Activated naive CD4-positive, alpha-beta T cell treated with anti-CD3 and anti-CD28 coated beads for 36 hours (primary cell): ENCODE measurements at regions not wholly inside any gene's neighbourhood (a gene's known extent, or its start where the extent isn't known, plus 50 kb on each side); places are given as distances from the start of the nearest gene placed in this dataset.
"Not testable (repeated sequence)": the region's sequence is repeated elsewhere in the genome, so short reads cannot be mapped to it uniquely, and the experiment has no call there.

Experiments
- CTCF ChIA-PET: fragments of 350-600 bp; sonication (Branson Sonifier 250); formaldehyde crosslinking; loops from one replicate; lab custom pipeline; 2021; ENCODE audit warnings: antibody characterized with exemption; lab: Charles Lee
- DNase-seq: peaks from one replicate; pipeline ENCODE4 v3.0.0-alpha.2; 2020
- H3K27ac Mint-ChIP-seq: one replicate; pipeline ENCODE4 v1.8.0; 2021; ENCODE audit warnings: mild to moderate bottlenecking, mixed read lengths
- H3K27me3 Mint-ChIP-seq: one replicate; pipeline ENCODE4 v1.8.0; 2021; ENCODE audit warnings: low read depth, mixed read lengths
- H3K36me3 Mint-ChIP-seq: one replicate; pipeline ENCODE4 v1.8.0; 2021; ENCODE audit warnings: low read depth, mixed read lengths
- H3K4me1 Mint-ChIP-seq: one replicate; pipeline ENCODE4 v1.8.0; 2021; ENCODE audit warnings: low read depth, mixed read lengths
- H3K4me3 Mint-ChIP-seq: one replicate; pipeline ENCODE4 v1.8.0; 2021; ENCODE audit warnings: mild to moderate bottlenecking, moderate library complexity, mixed read lengths
- H3K9me3 Mint-ChIP-seq: one replicate; pipeline ENCODE4 v1.8.0; 2021; ENCODE audit warnings: mixed read lengths
- intact Hi-C: fragments of 100-400 bp; cut with micrococcal nuclease; formaldehyde crosslinking; loops from one replicate; pipeline ENCODE4 v1.15.1; 2023

- H3K4me3 Mint-ChIP-seq, result no peak overlapping the region
- H3K36me3 Mint-ChIP-seq, result no peaks in the 10 kb centered on the region
- peaks cover 2% of the 10 kb centered on the region for H3K27me3 Mint-ChIP-seq
- CTCF ChIA-PET, result interaction anchor here (0.7 kb wide), 1 partner anchor 27 kb away, joined by 4 read pairs; no protein-coding TSS in a partner anchor
- no peaks in the 10 kb centered on the region for H3K4me1 Mint-ChIP-seq
- no peak for DNase-seq
- intact Hi-C loops, result no loop called here
- H3K9me3 Mint-ChIP-seq, result peaks cover 4% of the 10 kb centered on the region
- no peak overlapping the region for H3K27ac Mint-ChIP-seq
Observed at GRCh38 chr2:126228531-126228930, 427.4 kb upstream of the GYPC start.

- no peak overlapping the region for H3K27ac Mint-ChIP-seq
- CTCF ChIA-PET, result no interaction called here
- no peak for DNase-seq
- no peak overlapping the region for H3K4me3 Mint-ChIP-seq
- peaks cover 5% of the 10 kb centered on the region for H3K27me3 Mint-ChIP-seq
- no peaks in the 10 kb centered on the region for H3K36me3 Mint-ChIP-seq
- intact Hi-C loops, result no loop called here
- no peaks in the 10 kb centered on the region for H3K4me1 Mint-ChIP-seq
- H3K9me3 Mint-ChIP-seq, result no peaks in the 10 kb centered on the region
Observed at GRCh38 chr2:126238251-126238650, 417.7 kb upstream of the GYPC start.

GRCh38 chr2:126239320-126239955, 416.5 kb upstream of the GYPC start:
- Mint-ChIP-seq H3K4me1 (no peaks in the 10 kb centered on the region), H3K36me3 (no peaks in the 10 kb centered on the region), H3K4me3 (no peak overlapping the region), H3K9me3 (no peaks in the 10 kb centered on the region), H3K27me3 (peaks cover 5% of the 10 kb centered on the region), H3K27ac (no peak overlapping the region)
- no peak for DNase-seq
- CTCF ChIA-PET, result interaction anchor here (0.7 kb wide), 1 partner anchor 8 kb away, joined by 3 read pairs; no protein-coding TSS in a partner anchor
- intact Hi-C loops, result no loop called here

GRCh38 chr2:126241001-126241400, 415.0 kb upstream of the GYPC start:
- intact Hi-C loops, result no loop called here
- no peak for DNase-seq
- Mint-ChIP-seq H3K27ac (no peak overlapping the region), H3K27me3 (peaks cover 2% of the 10 kb centered on the region), H3K9me3 (no peaks in the 10 kb centered on the region), H3K36me3 (no peaks in the 10 kb centered on the region), H3K4me3 (no peak overlapping the region), H3K4me1 (no peaks in the 10 kb centered on the region)
- CTCF ChIA-PET, result interaction anchor here (0.5 to 1.5 kb wide), 3 partner anchors 10 to 731 kb away, joined by 3 read pairs; no protein-coding TSS in a partner anchor

GRCh38 chr2:126241411-126241810, 414.5 kb upstream of the GYPC start:
- Mint-ChIP-seq H3K4me3 (no peak overlapping the region), H3K27me3 (peaks cover 2% of the 10 kb centered on the region), H3K36me3 (no peaks in the 10 kb centered on the region), H3K27ac (no peak overlapping the region), H3K4me1 (no peaks in the 10 kb centered on the region), H3K9me3 (no peaks in the 10 kb centered on the region)
- CTCF ChIA-PET, result interaction anchor here (1.5 kb wide), 2 partner anchors 12 to 731 kb away, joined by 3 read pairs; no protein-coding TSS in a partner anchor
- intact Hi-C loops, result no loop called here
- no peak for DNase-seq

GRCh38 chr2:126244937-126245336, 411.0 kb upstream of the GYPC start:
- intact Hi-C loops, result loop anchor here (1.0 to 5.0 kb wide), 6 partner anchors 237 to 727 kb away; no protein-coding TSS in a partner anchor
- Mint-ChIP-seq H3K4me3 (no peak overlapping the region), H3K27ac (no peak overlapping the region), H3K36me3 (no peaks in the 10 kb centered on the region), H3K9me3 (no peaks in the 10 kb centered on the region), H3K4me1 (no peaks in the 10 kb centered on the region), H3K27me3 (peaks cover 8% of the 10 kb centered on the region)
- CTCF ChIA-PET, result interaction anchor here (1.1 to 2.3 kb wide), 6 partner anchors 10 to 532 kb away, joined by 3 to 7 read pairs (median 3); no protein-coding TSS in a partner anchor
- peak; percentile 81 for DNase-seq

GRCh38 chr2:126253669-126254068, 402.3 kb upstream of the GYPC start:
- H3K27ac Mint-ChIP-seq, result no peak overlapping the region
- CTCF ChIA-PET, result interaction anchor here (1.1 to 2.1 kb wide), 3 partner anchors 9 to 13 kb away, joined by 3 to 7 read pairs (median 4); no protein-coding TSS in a partner anchor
- intact Hi-C loops, result no loop called here
- H3K4me3 Mint-ChIP-seq, result no peak overlapping the region
- no peaks in the 10 kb centered on the region for H3K36me3 Mint-ChIP-seq
- H3K4me1 Mint-ChIP-seq, result no peaks in the 10 kb centered on the region
- H3K27me3 Mint-ChIP-seq, result peaks cover 3% of the 10 kb centered on the region
- H3K9me3 Mint-ChIP-seq, result no peaks in the 10 kb centered on the region
- DNase-seq, result no peak

GRCh38 chr2:126264625-126265024, 391.3 kb upstream of the GYPC start:
- H3K4me3 Mint-ChIP-seq, result no peak overlapping the region
- H3K36me3 Mint-ChIP-seq, result no peaks in the 10 kb centered on the region
- H3K9me3 Mint-ChIP-seq, result no peaks in the 10 kb centered on the region
- CTCF ChIA-PET, result no interaction called here
- peaks cover 24% of the 10 kb centered on the region for H3K27me3 Mint-ChIP-seq
- intact Hi-C loops, result no loop called here
- no peaks in the 10 kb centered on the region for H3K4me1 Mint-ChIP-seq
- H3K27ac Mint-ChIP-seq, result no peak overlapping the region
- no peak for DNase-seq

GRCh38 chr2:126269911-126270310, 386.0 kb upstream of the GYPC start:
- Mint-ChIP-seq H3K4me1 (no peaks in the 10 kb centered on the region), H3K9me3 (no peaks in the 10 kb centered on the region), H3K36me3 (no peaks in the 10 kb centered on the region), H3K4me3 (no peak overlapping the region), H3K27ac (no peak overlapping the region), H3K27me3 (peaks cover 7% of the 10 kb centered on the region)
- CTCF ChIA-PET, result no interaction called here
- no peak for DNase-seq
- intact Hi-C loops, result no loop called here

- intact Hi-C loops, result no loop called here
- Mint-ChIP-seq H3K9me3 (no peaks in the 10 kb centered on the region), H3K4me3 (no peak overlapping the region), H3K27ac (no peak overlapping the region), H3K4me1 (no peaks in the 10 kb centered on the region), H3K27me3 (peaks cover 11% of the 10 kb centered on the region), H3K36me3 (no peaks in the 10 kb centered on the region)
- DNase-seq, result no peak
- CTCF ChIA-PET, result no interaction called here
Observed at GRCh38 chr2:126270587-126270986, 385.4 kb upstream of the GYPC start.

GRCh38 chr2:126272401-126272800, 383.6 kb upstream of the GYPC start:
- H3K27ac Mint-ChIP-seq, result no peak overlapping the region
- no peak overlapping the region for H3K4me3 Mint-ChIP-seq
- no peaks in the 10 kb centered on the region for H3K4me1 Mint-ChIP-seq
- CTCF ChIA-PET, result no interaction called here
- H3K9me3 Mint-ChIP-seq, result no peaks in the 10 kb centered on the region
- no peaks in the 10 kb centered on the region for H3K36me3 Mint-ChIP-seq
- peaks cover 11% of the 10 kb centered on the region for H3K27me3 Mint-ChIP-seq
- no peak for DNase-seq
- intact Hi-C loops, result no loop called here

GRCh38 chr2:126275098-126275497, 380.9 kb upstream of the GYPC start:
- Mint-ChIP-seq H3K4me3 (no peak overlapping the region), H3K27ac (no peak overlapping the region), H3K27me3 (peaks cover 9% of the 10 kb centered on the region), H3K36me3 (no peaks in the 10 kb centered on the region), H3K4me1 (no peaks in the 10 kb centered on the region), H3K9me3 (no peaks in the 10 kb centered on the region)
- intact Hi-C loops, result no loop called here
- no peak for DNase-seq
- CTCF ChIA-PET, result no interaction called here

GRCh38 chr2:126276268-126276667, 379.7 kb upstream of the GYPC start:
- H3K4me3 Mint-ChIP-seq, H3K9me3 Mint-ChIP-seq, CTCF ChIA-PET, H3K27ac Mint-ChIP-seq, H3K27me3 Mint-ChIP-seq, intact Hi-C loops, DNase-seq, H3K4me1 Mint-ChIP-seq, H3K36me3 Mint-ChIP-seq: not testable (repeated sequence)
